ENCODE measurements at regions not wholly inside any gene's neighbourhood (a gene's known extent, or its start where the extent isn't known, plus 50 kb on each side); places are given as distances from the start of the nearest gene placed in this dataset.

GRCh38 chr9:86752733-86753132, 194.6 kb downstream of the GAS1 start:
- Histone ChIP-seq H3K4me2 (replicated peaks; ENCODE audit: extremely low read depth, low read length, poor library complexity, severe bottlenecking) (no peak overlapping the region), H2AFZ (ENCODE audit: insufficient read depth, low read depth, low read length, poor library complexity, severe bottlenecking) (no peak overlapping the region), H3K9ac (ENCODE audit: insufficient read depth, low read length, poor library complexity, severe bottlenecking) (no peak overlapping the region), H3K27ac (ENCODE audit: low read depth in 1 of 2, low read length in 2 of 2) (no peak overlapping the region), H3K4me3 (replicated peaks in 1 of 3; ENCODE audit: low read depth in 2 of 3, low read length in 3 of 3) (no peak overlapping the region), H3K4me1 (ENCODE audit: control insufficient read depth in 1 of 2, insufficient read depth in 2 of 2, low read length in 2 of 2) (no peaks in the 10 kb centered on the region), H3K79me2 (ENCODE audit: insufficient read depth, low read length) (no peaks in the 10 kb centered on the region), H3K9me3 (replicated peaks in 1 of 2; ENCODE audit: control insufficient read depth in 1 of 2, insufficient read depth in 1 of 2, low read length in 2 of 2) (peaks cover 0 to 2% of the 10 kb centered on the region in 2 donors), H4K20me1 (ENCODE audit: insufficient read depth, low read length) (no peaks in the 10 kb centered on the region), H3K27me3 (ENCODE audit: control insufficient read depth in 2 of 2, insufficient read depth in 2 of 2, low read length in 2 of 2) (peaks cover 0 to 8% of the 10 kb centered on the region in 2 donors), H3K36me3 (replicated peaks in 1 of 2; ENCODE audit: control insufficient read depth in 1 of 2, insufficient read depth in 2 of 2, low read length in 2 of 2) (no peaks in the 10 kb centered on the region)
- Mint-ChIP-seq H3K9me3 (peaks cover 0 to 14% (median 3%) of the 10 kb centered on the region in 7 donors), H3K4me3 (no peak overlapping the region), H3K27me3 (ENCODE audit: low read depth in 3 of 3) (peaks cover 7 to 23% (median 11%) of the 10 kb centered on the region in 3 donors), H3K27ac (no peak overlapping the region), H3K36me3 (no peaks in the 10 kb centered on the region), H3K4me1 (no peaks in the 10 kb centered on the region)
- intact Hi-C loops (cut with micrococcal nuclease), result no loop called here
- no CpG with 5 or more reads among the region's 2 CpGs for WGBS (ENCODE audit: insufficient coverage)
- no peak for DNase-seq
- TF ChIP-seq CTCF (IDR thresholded peaks at IDR 0.05), result no peak

- H3K27me3 ChIP-seq (ENCODE audit: control insufficient read depth in 2 of 2, insufficient read depth in 2 of 2, low read length in 2 of 2), result peaks cover 0 to 8% of the 10 kb centered on the region in 2 donors
- no peaks in the 10 kb centered on the region for H3K36me3 ChIP-seq (replicated peaks in 1 of 2; ENCODE audit: control insufficient read depth in 1 of 2, insufficient read depth in 2 of 2, low read length in 2 of 2)
- H2AFZ ChIP-seq (ENCODE audit: insufficient read depth, low read depth, low read length, poor library complexity, severe bottlenecking), result no peak overlapping the region
- H3K4me3 Mint-ChIP-seq, result no peak overlapping the region
- H3K4me1 Mint-ChIP-seq, result no peaks in the 10 kb centered on the region
- H4K20me1 ChIP-seq (ENCODE audit: insufficient read depth, low read length), result no peaks in the 10 kb centered on the region
- peaks cover 0 to 2% of the 10 kb centered on the region in 2 donors for H3K9me3 ChIP-seq (replicated peaks in 1 of 2; ENCODE audit: control insufficient read depth in 1 of 2, insufficient read depth in 1 of 2, low read length in 2 of 2)
- H3K9me3 Mint-ChIP-seq, result peaks cover 0 to 13% (median 3%) of the 10 kb centered on the region in 7 donors
- intact Hi-C loops (cut with micrococcal nuclease), result no loop called here
- no peak overlapping the region for H3K9ac ChIP-seq (ENCODE audit: insufficient read depth, low read length, poor library complexity, severe bottlenecking)
- H3K27me3 Mint-ChIP-seq (ENCODE audit: low read depth in 3 of 3), result peaks cover 9 to 20% (median 11%) of the 10 kb centered on the region in 3 donors
- no peaks in the 10 kb centered on the region for H3K36me3 Mint-ChIP-seq
- no peak overlapping the region for H3K4me3 ChIP-seq (replicated peaks in 1 of 3; ENCODE audit: low read depth in 2 of 3, low read length in 3 of 3)
- WGBS (ENCODE audit: insufficient coverage), result 100% methylated on average over 1 of the region's 5 CpGs
- no peak overlapping the region for H3K27ac Mint-ChIP-seq
- H3K27ac ChIP-seq (ENCODE audit: low read depth in 1 of 2, low read length in 2 of 2), result no peak overlapping the region
- no peaks in the 10 kb centered on the region for H3K4me1 ChIP-seq (ENCODE audit: control insufficient read depth in 1 of 2, insufficient read depth in 2 of 2, low read length in 2 of 2)
- H3K79me2 ChIP-seq (ENCODE audit: insufficient read depth, low read length), result no peaks in the 10 kb centered on the region
- no peak overlapping the region for H3K4me2 ChIP-seq (replicated peaks; ENCODE audit: extremely low read depth, low read length, poor library complexity, severe bottlenecking)
- TF ChIP-seq CTCF (IDR thresholded peaks at IDR 0.05), result no peak
- DNase-seq, result no peak
These were observed 195.3 kb downstream of the GAS1 start for GRCh38 chr9:86751956-86752355.

Measured in CD14-positive monocyte (primary cell).